ENCODE measurements at regions not wholly inside any gene's neighbourhood (a gene's known extent, or its start where the extent isn't known, plus 50 kb on each side); places are given as distances from the start of the nearest gene placed in this dataset.

- DNase-seq (no peak), ATAC-seq (no peak)
- TF ChIP-seq EZH2phosphoT487 (IDR thresholded peaks at IDR 0.05; ENCODE audit: borderline replicate concordance, low read length) (no peak), CTCF (conservative IDR thresholded peaks at IDR 0.05; ENCODE audit: low read depth, low read length) (no peak), EZH2 (IDR thresholded peaks at IDR 0.05; ENCODE audit: low read length, unreplicated experiment) (no peak)
- Histone ChIP-seq H3K27ac (ENCODE audit: low read length) (no peak overlapping the region), H3K9ac (ENCODE audit: low read length) (no peak overlapping the region), H3F3A (ENCODE audit: low read length, unreplicated experiment) (no peaks in the 10 kb centered on the region), H3K9me3 (ENCODE audit: low read length) (no peaks in the 10 kb centered on the region), H3K4me3 (ENCODE audit: low read length) (no peak overlapping the region), H3K4me1 (ENCODE audit: insufficient read depth, low read length) (no peaks in the 10 kb centered on the region), H2AFZ (ENCODE audit: low read length) (no peak overlapping the region), H3K4me2 (ENCODE audit: low read length) (no peak overlapping the region), H3K9me2 (replicated peaks; ENCODE audit: low read length) (no peaks in the 10 kb centered on the region), H3K27me3 (ENCODE audit: low read length) (peaks cover 44% of the 10 kb centered on the region), H3K79me2 (ENCODE audit: low read length) (no peaks in the 10 kb centered on the region), H3K36me3 (ENCODE audit: low read depth, low read length) (no peaks in the 10 kb centered on the region), H4K20me1 (ENCODE audit: low read length) (no peaks in the 10 kb centered on the region)
- CTCF ChIA-PET = no interaction called here
- intact Hi-C loops (cut with micrococcal nuclease) = no loop called here
- no TSS peak for BruUV-seq (replicated peaks)
- POLR2A ChIA-PET (ENCODE audit: unreplicated experiment) = no interaction called here
Observed at GRCh38 chr1:86259390-86259789, 102.8 kb upstream of the COL24A1 start.

- H4K20me1 ChIP-seq (ENCODE audit: low read length) = no peaks in the 10 kb centered on the region
- H3K9me2 ChIP-seq (replicated peaks; ENCODE audit: low read length) = no peaks in the 10 kb centered on the region
- H3K9me3 ChIP-seq (ENCODE audit: low read length) = no peaks in the 10 kb centered on the region
- TF ChIP-seq EZH2 (IDR thresholded peaks at IDR 0.05; ENCODE audit: low read length, unreplicated experiment) (no peak), EZH2phosphoT487 (IDR thresholded peaks at IDR 0.05; ENCODE audit: borderline replicate concordance, low read length) (no peak), CTCF (conservative IDR thresholded peaks at IDR 0.05; ENCODE audit: low read depth, low read length) (no peak)
- peaks cover 44% of the 10 kb centered on the region for H3K27me3 ChIP-seq (ENCODE audit: low read length)
- H3K4me2 ChIP-seq (ENCODE audit: low read length) = no peak overlapping the region
- no peaks in the 10 kb centered on the region for H3K4me1 ChIP-seq (ENCODE audit: insufficient read depth, low read length)
- no peaks in the 10 kb centered on the region for H3F3A ChIP-seq (ENCODE audit: low read length, unreplicated experiment)
- DNase-seq (no peak), ATAC-seq (no peak)
- H3K79me2 ChIP-seq (ENCODE audit: low read length) = no peaks in the 10 kb centered on the region
- ChIA-PET CTCF (no interaction called here), POLR2A (ENCODE audit: unreplicated experiment) (no interaction called here)
- no TSS peak for BruUV-seq (replicated peaks)
- intact Hi-C loops (cut with micrococcal nuclease) = no loop called here
- no peaks in the 10 kb centered on the region for H3K36me3 ChIP-seq (ENCODE audit: low read depth, low read length)
- H3K4me3 ChIP-seq (ENCODE audit: low read length) = no peak overlapping the region
- H2AFZ ChIP-seq (ENCODE audit: low read length) = no peak overlapping the region
- H3K27ac ChIP-seq (ENCODE audit: low read length) = no peak overlapping the region
- no peak overlapping the region for H3K9ac ChIP-seq (ENCODE audit: low read length)
Observed at GRCh38 chr1:86258101-86258500, 101.5 kb upstream of the COL24A1 start.

GRCh38 chr1:86247597-86248279 lies 91.2 kb upstream of the COL24A1 start:
- ChIA-PET CTCF (no interaction called here), POLR2A (ENCODE audit: unreplicated experiment) (no interaction called here)
- Histone ChIP-seq H3K4me3 (ENCODE audit: low read length) (no peak overlapping the region), H3K4me1 (ENCODE audit: insufficient read depth, low read length) (no peaks in the 10 kb centered on the region), H3K79me2 (ENCODE audit: low read length) (no peaks in the 10 kb centered on the region), H3K27me3 (ENCODE audit: low read length) (peaks cover 35% of the 10 kb centered on the region), H4K20me1 (ENCODE audit: low read length) (no peaks in the 10 kb centered on the region), H3K27ac (ENCODE audit: low read length) (no peak overlapping the region), H3K36me3 (ENCODE audit: low read depth, low read length) (no peaks in the 10 kb centered on the region), H3K9me3 (ENCODE audit: low read length) (no peaks in the 10 kb centered on the region), H2AFZ (ENCODE audit: low read length) (no peak overlapping the region), H3K9me2 (replicated peaks; ENCODE audit: low read length) (no peaks in the 10 kb centered on the region), H3F3A (ENCODE audit: low read length, unreplicated experiment) (no peaks in the 10 kb centered on the region), H3K9ac (ENCODE audit: low read length) (no peak overlapping the region), H3K4me2 (ENCODE audit: low read length) (no peak overlapping the region)
- DNase-seq = no peak
- BruUV-seq (replicated peaks) = no TSS peak
- intact Hi-C loops (cut with micrococcal nuclease) = no loop called here
- ATAC-seq = no peak
- TF ChIP-seq EZH2phosphoT487 (IDR thresholded peaks at IDR 0.05; ENCODE audit: borderline replicate concordance, low read length) = no peak
- TF ChIP-seq CTCF (conservative IDR thresholded peaks at IDR 0.05; ENCODE audit: low read depth, low read length) = no peak
- TF ChIP-seq EZH2 (IDR thresholded peaks at IDR 0.05; ENCODE audit: low read length, unreplicated experiment) = no peak
